Kidney (tissue), 13 donors: ENCODE measurements at regions not wholly inside any gene's neighbourhood (a gene's known extent, or its start where the extent isn't known, plus 50 kb on each side); places are given as distances from the start of the nearest gene placed in this dataset.

ENCODE experiments used
- DNase-seq, 5 donors: peaks; one replicate each; pipeline ENCODE4 v3.0.0-alpha.2; 2013 to 2020
- FAIRE-seq: peaks from 2 replicates; lab custom pipeline; 2012; peaks lifted over from hg19 to GRCh38; lab: Jason Lieb, UNC
- H3K27ac ChIP-seq, 2 donors: one replicate each; pipeline ENCODE4 v1.7.0; 2013; ENCODE audit warnings: low read depth in 2 of 2, low read length in 2 of 2, inconsistent platforms in 1 of 2
- H3K27me3 ChIP-seq: one replicate; pipeline ENCODE4 v1.7.1; 2013; ENCODE audit warnings: low read length, inconsistent platforms; ENCODE audit not compliant: control insufficient read depth, insufficient read depth
- H3K36me3 ChIP-seq, 3 donors: one replicate each; pipeline versions ENCODE4 v1.7.0 to v1.7.1; 2013; ENCODE audit warnings: low read length in 3 of 3, control low read depth in 1 of 3, inconsistent platforms in 1 of 3; ENCODE audit not compliant: insufficient read depth in 3 of 3, control insufficient read depth in 2 of 3
- H3K4me1 ChIP-seq, 3 donors: one replicate each; pipeline versions ENCODE4 v1.7.0 to v1.7.1; 2013; ENCODE audit warnings: low read length in 3 of 3, inconsistent platforms in 1 of 3, low read depth in 1 of 3; ENCODE audit not compliant: control insufficient read depth in 2 of 3, insufficient read depth in 2 of 3
- H3K4me3 ChIP-seq, 3 donors: one replicate each; pipeline versions ENCODE4 v1.7.0 to v1.8.1; 2013; ENCODE audit warnings: low read length in 3 of 3, control low read depth in 1 of 3, inconsistent platforms in 1 of 3
- H3K9ac ChIP-seq, 3 donors: one replicate each; pipeline versions ENCODE4 v1.7.0 to v1.7.1; 2013; ENCODE audit warnings: low read length in 3 of 3, control low read depth in 1 of 3, inconsistent platforms in 1 of 3
- H3K9me3 ChIP-seq, 3 donors: one replicate each; pipeline versions ENCODE4 v1.7.0 to v1.7.1; 2013; ENCODE audit warnings: low read length in 3 of 3, control low read depth in 1 of 3, inconsistent platforms in 1 of 3; ENCODE audit not compliant: control insufficient read depth in 2 of 3, insufficient read depth in 1 of 3
- intact Hi-C: fragments of 100-400 bp; cut with DNase I; formaldehyde crosslinking; loops from one replicate; pipeline ENCODE4 v1.11.1; 2022
- TF ChIP-seq, protein P1 (sequence below): IDR thresholded peaks from 3 replicates; pipeline ENCODE4 v1.5.1; 2012; ENCODE audit warnings: mild to moderate bottlenecking, moderate library complexity, borderline replicate concordance; ENCODE audit not compliant: insufficient read depth; ENCODE audit errors: extremely low read depth
- donor health status: control.
- donor health status: control.
- donor health status: control.
- donor health status: control.
- donor health status: control.
- donor health status: DM: yes; HTN: yes; CAD: no.
- donor health status: Normal renal cell carcinoma (clear cell type).

DNA sequence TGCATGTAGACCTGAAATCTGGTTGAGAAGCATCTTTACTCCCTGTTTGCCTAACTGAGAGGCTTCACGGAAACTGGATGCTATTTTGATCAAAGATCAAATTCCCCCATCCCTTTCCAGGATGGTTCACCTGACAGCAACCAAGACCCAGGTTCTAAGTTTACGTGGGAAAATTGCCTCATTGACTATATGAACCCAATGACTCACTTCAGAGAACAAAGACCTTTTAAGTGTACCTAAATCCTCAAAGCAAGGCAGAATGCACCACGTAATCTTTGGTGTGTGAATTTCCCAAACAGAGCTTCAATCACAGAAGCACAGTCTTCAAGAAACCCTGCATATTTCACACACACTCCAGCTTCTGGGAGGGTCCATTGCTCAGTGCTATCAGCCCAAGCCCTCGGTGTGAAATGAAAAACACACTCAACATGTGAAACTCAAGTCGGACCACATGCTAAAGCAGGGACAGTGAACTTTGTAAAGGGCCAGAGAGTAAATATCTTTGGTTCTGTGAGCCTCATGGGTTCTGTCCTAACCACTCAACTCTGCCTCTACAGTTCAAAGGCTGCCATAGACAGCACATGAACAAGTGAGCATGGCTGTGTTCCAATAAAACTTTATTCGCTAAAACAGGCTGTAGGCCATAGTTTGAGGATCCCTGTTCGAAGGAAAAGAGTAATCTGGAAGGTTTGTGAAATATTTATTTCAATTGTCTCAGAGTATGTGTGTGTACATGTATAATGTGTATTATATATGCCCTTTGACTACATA lies 275.6 kb upstream of the FOXK1 start:
- H3K4me1 ChIP-seq: no peaks in the 10 kb centered on the region
- H3K9me3 ChIP-seq: no peaks in the 10 kb centered on the region
- intact Hi-C loops: no loop called here
- no peak overlapping the region for H3K9ac ChIP-seq
- H3K27me3 ChIP-seq: no peaks in the 10 kb centered on the region
- no peak overlapping the region for H3K27ac ChIP-seq
- TF ChIP-seq, protein P1, sequence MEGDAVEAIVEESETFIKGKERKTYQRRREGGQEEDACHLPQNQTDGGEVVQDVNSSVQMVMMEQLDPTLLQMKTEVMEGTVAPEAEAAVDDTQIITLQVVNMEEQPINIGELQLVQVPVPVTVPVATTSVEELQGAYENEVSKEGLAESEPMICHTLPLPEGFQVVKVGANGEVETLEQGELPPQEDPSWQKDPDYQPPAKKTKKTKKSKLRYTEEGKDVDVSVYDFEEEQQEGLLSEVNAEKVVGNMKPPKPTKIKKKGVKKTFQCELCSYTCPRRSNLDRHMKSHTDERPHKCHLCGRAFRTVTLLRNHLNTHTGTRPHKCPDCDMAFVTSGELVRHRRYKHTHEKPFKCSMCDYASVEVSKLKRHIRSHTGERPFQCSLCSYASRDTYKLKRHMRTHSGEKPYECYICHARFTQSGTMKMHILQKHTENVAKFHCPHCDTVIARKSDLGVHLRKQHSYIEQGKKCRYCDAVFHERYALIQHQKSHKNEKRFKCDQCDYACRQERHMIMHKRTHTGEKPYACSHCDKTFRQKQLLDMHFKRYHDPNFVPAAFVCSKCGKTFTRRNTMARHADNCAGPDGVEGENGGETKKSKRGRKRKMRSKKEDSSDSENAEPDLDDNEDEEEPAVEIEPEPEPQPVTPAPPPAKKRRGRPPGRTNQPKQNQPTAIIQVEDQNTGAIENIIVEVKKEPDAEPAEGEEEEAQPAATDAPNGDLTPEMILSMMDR: no peak
- H3K36me3 ChIP-seq: no peaks in the 10 kb centered on the region
- no peak overlapping the region for H3K4me3 ChIP-seq
- FAIRE-seq (no peak), DNase-seq (no peak)

DNA sequence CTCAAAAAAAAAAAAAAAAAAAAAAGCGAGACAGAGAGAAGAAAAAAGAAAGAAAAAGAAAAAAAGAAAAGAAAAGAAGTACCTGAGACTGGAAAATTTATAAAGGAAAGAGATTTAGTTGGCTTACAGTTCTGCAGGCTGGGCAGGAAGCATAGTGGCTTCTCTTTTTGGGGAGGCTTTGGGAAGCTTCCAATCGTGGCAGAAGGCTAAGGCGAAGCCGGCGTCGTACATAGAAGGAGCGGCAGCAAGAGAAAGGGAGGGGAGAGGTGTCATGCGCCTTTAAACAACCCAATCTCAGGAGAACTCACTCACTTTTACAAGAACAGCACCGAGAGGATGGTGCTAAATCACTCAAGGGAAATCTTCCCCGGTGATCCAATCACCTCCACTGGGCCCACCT lies 272.1 kb upstream of the FOXK1 start:
- TF ChIP-seq, protein P1: no peak
- FAIRE-seq: no peak
- no peak for DNase-seq
- Histone ChIP-seq H3K36me3 (no peaks in the 10 kb centered on the region), H3K9me3 (peaks cover 0 to 2% (median 0%) of the 10 kb centered on the region in 3 donors), H3K27me3 (no peaks in the 10 kb centered on the region), H3K27ac (no peak overlapping the region), H3K4me1 (no peaks in the 10 kb centered on the region), H3K4me3 (no peak overlapping the region), H3K9ac (no peak overlapping the region)
- intact Hi-C loops: no loop called here

DNA sequence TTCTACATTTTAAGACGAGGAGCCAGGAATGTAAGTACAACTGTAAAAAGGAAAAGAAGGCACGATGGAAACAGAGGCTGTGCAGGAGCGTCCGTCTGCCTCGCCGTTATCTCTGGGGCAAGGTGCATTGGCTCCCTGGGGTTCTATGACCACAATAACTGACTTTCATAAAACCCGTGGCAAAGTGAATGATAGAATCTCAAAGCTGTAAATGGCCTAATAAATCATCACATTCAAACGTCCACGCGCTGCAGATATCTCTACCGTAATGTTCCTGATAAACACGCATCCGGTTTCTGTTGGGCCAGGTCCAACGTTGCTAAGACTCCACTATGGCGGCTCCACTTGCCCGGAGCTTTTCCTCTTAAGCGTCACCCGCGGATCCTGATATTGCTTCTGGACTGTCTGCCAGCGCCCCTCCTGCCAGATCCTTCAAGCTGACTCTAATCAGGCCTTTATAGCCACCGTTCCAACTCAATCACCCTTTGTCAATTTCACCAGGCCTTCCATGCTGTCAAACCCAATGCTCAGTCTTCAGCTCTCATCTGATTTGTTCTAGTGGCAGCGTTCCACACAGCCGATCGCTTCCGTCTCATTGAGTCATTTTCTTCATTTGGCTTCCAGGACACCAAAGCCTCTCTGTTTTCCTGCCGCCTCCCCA lies 265.6 kb upstream of the FOXK1 start:
- TF ChIP-seq, protein P1: no peak
- peaks cover 0 to 2% (median 0%) of the 10 kb centered on the region in 3 donors for H3K9me3 ChIP-seq
- H3K27me3 ChIP-seq: no peaks in the 10 kb centered on the region
- no peak for FAIRE-seq
- intact Hi-C loops: no loop called here
- no peak overlapping the region for H3K27ac ChIP-seq
- peak overlapping the region in 2 of 3 donors; percentile 6 to 17 for H3K4me3 ChIP-seq
- H3K4me1 ChIP-seq: no peaks in the 10 kb centered on the region
- no peaks in the 10 kb centered on the region for H3K36me3 ChIP-seq
- DNase-seq: peak in 1 of 5 donors; percentile 20
- H3K9ac ChIP-seq: no peak overlapping the region
